ENCODE measurements at regions not wholly inside any gene's neighbourhood (a gene's known extent, or its start where the extent isn't known, plus 50 kb on each side); places are given as distances from the start of the nearest gene placed in this dataset.

DNA sequence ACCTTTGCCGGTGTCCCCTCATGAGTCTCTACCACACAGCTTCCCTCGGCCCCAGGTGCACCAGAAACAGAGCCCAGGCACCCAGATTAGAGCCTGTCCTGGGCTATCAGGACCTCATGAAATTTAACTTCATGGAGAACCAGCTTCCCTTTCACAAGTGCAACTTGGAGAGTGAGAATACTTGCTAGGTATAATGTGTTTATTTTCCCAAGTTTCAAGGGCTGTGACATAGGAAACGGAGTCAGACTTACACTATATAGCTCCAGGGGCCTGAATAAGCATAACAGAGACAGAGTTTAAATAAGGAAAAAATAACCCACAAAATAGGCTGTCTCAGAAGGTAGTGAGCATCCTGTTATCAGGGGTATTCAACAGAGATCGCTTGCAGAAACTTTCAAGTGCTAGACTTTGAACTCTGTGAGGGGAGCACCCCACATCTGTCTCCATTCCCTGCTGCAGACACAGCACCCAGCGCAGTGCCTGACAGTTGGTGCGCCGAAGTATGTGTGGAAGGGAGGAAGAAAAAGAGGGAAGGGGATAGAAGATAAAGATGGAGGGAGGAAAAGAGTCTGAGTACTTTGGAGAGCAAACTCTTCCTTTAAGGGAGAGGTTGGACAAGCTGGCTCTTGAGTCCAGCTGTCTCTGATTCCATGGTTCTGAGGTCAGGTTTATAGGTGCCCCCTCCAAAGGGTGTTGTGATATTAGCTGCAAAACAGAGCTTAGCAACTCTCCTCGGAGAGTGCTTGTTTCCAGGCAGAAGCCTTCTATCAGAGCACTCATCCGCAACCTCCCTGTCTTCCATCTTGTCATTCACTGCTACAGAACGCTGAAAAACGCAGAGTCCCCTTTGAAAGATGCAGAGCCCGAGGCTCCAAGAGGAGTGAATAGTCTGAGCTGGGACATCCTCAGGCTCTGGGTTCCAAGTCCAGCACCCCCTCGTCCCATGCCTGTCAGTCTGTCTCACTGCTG is 84.8 kb downstream of the CPN2 start:
- DNase-seq: no peak

DNA sequence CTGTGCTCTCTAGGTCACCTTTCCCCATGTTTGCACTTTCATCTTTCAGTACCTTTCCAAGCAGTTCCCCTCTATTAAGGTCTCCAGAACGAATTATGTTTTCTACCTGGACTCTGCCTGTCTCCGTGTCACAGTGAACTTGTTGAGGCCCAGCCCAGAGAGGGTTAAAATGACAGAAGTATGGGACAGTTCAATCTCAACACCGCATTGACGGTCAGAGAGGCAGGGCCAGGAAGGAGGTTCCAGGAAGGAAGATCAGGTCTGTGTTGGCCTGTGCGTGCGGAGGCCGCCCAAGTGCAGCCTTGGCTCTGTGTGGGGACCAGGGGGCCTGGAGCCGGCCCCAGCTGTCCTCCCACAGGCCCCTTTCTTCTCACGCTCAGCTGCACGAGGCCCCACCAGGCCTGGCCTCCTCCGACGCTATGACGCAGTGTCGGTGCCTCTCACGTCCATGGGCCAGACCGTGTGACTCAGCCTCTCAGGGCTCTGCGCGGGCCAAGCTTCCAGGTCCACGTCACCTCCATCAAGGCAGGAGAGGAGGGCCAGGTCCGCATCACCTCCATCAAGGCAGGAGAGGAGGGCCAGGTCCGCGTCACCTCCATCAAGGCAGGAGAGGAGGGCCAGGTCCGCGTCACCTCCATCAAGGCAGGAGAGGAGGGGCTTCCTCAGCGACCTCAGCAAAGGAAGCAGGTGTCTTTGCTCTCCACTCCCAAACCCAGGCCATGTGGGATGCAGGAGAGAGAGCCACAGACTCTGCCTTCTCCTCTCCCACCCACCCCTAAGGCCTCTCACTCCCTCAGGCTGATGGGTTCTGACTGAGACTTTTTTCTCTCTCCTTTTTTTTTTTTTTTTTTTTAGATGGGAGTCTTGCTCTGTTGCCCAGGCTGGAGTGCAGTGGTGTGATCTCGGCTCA is 83.1 kb downstream of the CPN2 start:
- DNase-seq: no peak

DNA sequence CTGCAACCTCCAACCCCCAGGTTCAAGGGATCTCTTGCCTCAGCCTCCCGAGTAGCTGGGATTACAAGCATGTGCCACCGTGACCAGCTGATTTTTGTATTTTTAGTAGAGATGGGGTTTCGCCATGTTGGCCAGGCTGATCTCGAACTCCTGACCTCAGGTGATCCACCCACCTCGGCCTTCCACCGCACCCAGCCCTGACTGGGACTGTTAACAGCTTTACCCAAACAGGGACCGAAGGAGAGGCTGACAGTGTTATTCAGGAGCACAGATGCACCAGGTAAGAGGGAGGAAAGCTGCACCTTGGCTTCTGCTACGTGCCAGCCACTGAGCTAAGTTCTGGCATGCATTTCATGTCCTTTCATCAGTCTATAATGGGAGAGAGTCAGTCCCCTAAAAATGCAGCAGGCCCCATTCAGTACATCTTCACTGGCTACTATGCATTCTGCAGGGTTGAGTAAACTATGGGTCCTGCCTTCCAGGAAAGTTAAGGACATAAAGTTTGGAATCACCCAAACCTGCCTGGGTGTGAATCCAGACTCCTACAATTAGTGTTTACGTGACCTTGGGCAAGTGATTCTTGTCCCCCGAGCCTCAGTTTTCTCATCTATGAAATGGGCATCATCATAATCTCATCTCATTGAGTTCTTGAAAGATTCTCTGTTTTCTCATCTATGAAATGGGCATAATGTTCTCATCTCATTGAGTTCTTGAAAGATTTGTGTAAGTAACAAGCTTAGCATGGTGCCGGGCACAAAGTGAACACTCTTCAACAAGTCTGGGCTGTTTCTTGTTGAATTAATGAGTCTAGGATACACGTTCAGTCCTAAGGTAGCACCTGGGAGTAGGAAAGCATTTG is 82.2 kb downstream of the CPN2 start:
- no peak for DNase-seq

DNA sequence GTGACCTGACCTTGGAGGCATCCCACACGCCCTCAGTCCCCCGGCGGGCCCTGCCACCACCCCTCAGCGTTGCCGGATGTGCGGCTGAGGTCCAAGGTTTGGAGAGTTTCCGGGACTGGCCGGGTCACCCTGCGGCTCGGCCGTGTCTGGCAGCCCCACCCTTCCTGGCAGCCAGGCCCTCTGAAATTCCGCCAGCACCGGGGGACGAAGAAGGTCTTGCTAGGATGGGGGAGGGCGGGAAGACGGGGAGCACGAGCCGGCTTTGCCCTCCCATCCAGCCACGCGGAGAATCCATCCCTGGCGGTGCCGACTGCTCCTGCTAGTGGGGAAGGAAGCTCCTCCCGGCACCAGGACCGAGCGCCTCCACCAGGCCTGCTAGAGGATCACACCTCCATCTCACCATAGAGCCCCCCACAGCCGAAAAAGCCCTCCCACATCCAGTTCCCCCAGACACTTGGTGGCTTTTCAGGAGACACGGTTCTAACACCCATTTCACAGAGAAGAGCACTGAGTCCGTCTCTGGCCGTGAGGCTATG is 81.5 kb downstream of the CPN2 start:
- no peak for DNase-seq

DNA sequence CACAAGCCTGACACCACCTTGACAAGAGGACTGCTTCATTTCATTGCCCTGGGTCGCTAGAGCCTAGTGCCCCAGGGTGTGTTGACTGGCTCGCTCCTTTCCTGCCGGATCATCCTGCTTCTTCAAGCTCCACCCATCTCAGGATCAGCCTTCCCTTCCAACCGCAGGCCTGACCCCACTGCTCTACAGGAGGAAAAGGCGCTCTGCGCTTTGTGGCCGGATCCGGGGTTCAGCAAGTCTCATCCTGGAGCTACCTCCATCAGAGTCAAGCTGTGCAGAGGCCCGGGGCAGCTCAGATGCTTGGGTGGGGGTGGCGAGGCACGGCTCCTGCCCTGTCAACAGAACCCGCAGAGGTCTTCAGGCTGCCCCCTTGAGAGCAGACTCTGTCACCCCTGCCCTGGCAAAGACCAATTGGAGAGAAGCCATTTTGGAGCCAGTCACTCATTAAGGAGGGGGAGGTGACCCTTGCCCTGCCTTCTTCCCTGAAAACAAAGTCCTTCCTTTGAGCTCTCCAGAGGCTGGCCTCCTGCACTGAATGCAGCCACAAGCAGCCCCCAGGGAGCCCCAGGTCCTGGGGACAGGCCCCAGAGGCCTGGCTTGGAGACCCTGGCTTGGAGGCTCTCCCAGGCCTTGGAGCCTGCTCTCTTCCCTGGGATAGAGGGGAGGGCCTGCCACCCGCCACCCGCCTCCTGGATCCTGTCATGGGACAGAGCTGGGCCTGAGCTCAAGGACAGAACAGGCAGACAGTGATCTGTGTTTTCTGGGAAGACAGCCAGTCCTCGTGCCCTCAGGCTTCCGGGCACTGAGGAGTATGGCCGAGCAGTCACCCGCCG is 80.3 kb downstream of the CPN2 start:
- DNase-seq: no peak

DNA sequence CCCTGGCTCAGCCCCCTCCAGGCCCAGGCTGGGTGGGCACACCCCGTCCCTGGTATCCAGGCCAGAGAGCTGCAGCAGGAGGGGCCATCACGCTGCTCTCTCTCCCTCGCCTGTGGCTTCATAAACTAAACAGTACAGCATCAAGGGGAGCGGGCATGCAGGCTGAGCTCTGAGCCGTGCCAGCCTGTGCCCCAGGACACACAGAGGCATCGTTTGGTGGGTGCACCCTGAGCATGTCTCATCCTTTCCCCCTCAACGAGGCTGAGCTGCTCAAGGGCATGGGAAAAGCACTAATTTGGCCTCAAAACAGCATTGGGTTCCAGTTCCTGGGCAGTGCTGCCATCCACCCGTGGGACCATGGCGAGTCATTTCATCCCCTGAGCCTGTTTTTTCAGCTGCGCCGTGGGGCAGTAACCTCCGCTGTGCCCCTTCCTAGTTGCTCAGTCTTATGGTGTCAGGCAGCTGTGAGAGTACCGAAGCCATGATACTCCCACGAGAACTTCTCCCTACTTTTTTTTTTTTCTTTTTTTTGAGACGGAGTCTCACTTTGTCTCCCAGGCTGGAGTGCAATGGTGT is 79.6 kb downstream of the CPN2 start:
- DNase-seq: no peak

DNA sequence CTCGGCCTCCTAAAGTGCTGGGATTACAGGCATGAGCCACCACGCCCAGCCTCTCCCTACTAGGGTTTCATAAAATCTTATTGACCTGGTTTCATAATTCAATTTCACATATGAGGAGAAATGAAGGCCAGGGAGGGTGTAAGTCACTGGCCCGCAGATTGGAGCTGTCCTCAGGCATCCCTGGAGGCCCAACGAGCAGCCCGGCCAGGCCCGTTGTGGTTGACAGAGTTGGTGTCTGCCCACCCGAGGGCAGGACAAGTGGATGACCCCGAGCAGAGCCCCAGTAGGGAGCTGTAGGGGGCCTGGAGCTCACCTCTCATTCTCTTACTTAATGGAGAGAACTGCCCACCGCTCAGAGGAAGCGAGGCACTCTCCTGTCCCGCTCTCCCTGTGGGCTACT is 78.9 kb downstream of the CPN2 start:
- no peak for DNase-seq

DNA sequence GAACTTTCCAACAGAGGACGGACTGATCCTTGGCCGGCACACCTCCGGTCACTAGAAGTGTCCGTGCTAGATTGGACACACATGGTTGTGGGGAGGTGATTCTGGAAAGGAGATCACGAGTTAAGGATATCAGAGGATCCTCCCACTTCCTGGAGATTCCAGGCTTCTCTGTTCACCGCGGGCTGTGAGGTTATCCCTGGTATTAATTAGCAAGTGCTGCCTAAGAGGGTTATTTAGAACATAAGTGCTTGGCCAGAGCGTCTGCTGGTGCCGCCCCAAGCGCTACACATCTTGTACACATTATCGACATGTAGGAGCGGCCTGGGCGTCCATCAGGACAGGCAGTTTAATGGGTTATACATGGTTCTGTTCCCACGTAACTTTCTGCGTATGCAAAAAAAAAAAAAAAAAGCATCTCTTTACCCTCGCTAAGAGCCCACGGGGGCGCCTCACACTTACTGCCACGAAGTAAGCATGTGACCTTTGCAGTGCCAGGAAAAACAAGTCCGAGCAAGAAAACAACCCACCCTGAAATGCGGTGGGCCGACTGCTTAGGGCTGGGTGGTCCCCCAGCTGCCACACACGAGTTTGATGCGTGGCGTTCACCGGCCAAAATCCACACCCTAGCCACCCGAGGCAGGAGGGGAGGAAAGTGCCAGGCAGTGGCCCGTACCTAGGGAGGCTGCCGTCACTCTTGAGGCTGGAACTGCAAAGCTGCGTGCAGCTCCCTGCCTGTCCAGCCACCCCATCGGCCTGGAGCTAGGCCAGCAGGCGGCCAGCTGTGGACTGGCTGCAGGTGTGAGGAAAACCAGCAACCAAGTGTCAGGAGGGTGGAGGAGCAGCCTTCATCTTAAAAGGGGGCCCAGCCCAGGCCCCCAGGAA is 78.0 kb downstream of the CPN2 start:
- no peak for DNase-seq

DNA sequence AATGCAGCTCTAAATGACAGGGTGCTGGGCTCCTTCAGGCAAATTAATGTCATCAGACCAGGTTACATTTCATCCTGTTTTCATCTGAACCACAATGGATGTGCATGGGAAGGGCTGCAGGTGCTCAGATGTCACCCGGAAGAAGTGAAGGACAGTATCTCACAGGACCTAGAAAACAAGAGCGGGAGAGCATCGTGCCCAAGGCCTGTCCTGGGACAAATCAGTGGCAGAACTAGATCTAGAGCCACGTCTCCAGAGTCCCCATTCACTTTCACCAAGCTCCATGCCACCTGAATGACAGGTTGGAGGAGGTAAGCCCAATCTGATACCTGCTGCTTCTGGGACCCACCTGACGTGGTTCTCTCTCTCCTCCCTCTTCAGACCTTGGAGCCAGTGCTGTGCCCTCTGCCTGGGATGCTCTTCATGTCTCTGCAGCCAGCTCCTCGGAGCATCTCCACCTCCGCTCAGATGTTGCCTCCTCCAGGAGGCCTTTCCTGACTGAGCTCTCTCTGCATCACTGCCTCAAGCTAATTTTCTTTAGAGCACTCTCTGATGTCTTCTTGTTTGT is 77.3 kb downstream of the CPN2 start:
- DNase-seq: no peak

DNA sequence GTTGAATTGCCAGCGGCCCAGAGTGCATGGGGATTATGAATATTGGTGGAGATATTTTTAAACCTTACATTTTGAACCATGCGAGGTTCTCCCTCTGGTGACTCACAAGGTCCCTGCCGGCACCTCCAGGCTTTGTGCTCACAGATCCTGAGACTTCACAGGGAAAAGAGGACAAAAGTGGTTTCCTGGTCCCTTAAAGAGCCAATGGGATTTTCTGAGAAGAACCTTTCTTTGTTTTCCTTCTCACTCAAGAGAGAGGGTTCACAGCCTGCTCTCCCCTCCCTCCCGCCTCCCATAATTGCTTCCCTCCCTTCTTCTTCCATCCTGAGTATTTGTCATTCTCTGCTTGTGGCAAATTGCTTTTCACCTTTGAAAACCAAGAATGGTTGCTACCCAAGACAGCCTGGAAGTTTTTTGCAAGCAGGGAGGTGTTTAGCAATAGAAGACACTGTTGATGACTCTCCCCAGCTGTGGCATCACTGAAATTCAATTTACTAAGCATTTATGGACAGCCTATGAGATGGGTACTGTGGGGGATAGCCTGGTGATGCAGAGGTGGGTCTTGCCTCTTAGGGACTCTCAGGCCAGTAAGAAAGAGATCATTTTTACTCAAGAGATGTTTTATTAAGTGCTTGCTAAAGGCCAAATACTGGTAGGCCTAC is 76.6 kb downstream of the CPN2 start:
- DNase-seq: no peak

DNA sequence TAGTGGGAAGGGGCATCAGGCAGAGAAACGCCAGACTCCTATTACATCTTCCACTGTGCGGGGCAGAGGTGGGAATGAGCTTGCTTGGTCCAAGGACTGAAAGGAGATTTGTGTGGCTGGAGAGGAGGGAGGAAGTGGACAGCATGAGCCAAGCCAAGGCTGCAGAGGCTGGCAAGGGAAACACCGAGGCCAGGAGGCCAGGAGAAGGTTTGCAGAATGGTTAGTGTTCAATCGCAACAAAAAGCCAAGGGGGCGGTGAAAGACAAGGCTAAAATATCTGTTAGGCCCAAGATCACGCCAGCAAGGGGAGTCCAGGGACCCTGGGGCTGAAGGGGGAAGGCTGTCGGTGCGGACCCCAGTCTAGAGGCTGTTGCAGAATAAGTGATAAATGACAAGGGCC is 75.8 kb downstream of the CPN2 start:
- no peak for DNase-seq

DNA sequence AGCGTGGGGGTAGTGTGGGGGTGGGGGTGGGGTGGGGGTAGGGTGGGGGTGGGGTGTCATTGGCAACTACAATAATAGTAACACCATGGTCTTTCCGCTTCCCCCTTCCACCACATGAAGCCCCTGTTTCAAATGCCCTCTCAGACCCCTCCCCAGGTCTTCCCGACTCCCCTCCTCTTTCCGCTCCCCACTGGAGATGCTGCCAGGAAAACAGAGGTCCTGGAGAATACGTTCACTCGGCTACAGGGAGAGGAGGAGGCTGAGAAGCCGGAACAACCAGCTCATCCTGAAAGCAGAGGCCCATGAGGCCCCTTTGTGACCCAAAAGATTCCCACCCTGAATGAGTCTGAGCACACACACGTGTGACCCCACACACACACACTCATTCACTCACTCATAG is 75.4 kb downstream of the CPN2 start:
- DNase-seq: no peak

DNA sequence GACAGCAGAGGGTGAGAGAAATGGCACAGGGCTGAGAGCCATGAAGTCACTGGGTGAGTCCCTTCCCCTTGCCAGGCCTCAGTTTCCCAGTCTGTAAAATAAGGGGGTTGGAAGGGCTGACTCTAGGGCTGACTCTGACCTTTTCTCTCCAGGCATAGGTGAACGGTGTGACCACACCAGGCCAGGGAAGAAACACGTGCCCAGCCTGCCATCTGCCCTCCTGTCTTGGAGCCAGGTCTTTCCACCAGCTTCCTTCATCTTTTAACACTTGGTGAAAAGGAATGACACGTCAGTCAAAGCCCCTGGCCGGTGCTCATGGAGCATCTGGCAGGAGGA is 74.4 kb downstream of the CPN2 start:
- DNase-seq: no peak

DNA sequence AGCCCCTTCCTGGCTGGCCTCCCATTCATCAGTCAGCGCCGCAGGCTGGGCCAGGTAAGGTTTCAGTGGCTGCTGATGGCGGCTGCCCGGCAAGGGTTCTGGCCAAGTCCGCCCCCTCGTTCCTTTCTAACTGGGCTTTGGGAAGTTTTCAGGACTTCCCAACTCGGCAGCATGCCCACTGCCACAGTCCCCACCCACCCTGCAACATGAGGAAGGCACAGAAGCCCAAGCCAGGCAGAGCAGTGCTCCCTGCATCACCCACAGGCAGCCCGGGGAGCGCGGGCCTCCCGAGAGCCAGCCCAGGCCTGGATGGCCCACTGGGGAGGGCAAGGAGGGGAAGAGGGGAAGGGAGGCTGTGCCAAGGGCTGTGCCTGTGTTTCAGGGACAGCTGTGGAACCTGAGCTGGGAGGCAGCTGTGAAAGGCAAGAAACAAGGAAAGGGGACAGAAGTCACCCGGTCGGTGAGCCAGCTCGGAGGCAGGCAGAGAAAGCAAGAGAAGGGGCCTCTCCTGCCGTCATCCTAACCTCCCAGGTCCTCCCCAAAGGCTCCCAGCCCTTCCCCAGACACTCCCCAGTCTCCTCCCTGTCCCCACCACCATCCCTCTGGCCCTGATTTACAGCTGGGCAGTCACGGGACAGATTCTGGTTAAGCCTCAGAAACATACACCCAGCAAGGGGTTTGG is 73.9 kb downstream of the CPN2 start:
- DNase-seq: peak; percentile 53

DNA sequence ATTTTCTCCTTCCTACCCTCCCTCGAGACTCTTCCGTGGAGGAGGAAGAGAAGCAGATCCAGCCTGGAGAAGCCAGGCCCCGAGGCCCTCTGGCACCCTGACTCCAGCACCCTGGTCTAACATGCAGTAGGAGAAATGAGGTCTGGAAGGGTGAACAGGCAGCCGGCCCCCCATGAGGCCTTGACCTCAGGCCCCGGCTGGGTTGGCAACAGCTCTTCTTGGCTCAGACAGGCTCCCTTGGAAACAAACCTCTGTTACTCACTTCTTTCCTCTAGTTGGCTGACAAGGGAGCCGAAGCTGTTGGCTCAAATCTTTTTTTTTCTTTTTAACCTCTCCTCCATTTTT is 73.4 kb downstream of the CPN2 start:
- DNase-seq: no peak

DNA sequence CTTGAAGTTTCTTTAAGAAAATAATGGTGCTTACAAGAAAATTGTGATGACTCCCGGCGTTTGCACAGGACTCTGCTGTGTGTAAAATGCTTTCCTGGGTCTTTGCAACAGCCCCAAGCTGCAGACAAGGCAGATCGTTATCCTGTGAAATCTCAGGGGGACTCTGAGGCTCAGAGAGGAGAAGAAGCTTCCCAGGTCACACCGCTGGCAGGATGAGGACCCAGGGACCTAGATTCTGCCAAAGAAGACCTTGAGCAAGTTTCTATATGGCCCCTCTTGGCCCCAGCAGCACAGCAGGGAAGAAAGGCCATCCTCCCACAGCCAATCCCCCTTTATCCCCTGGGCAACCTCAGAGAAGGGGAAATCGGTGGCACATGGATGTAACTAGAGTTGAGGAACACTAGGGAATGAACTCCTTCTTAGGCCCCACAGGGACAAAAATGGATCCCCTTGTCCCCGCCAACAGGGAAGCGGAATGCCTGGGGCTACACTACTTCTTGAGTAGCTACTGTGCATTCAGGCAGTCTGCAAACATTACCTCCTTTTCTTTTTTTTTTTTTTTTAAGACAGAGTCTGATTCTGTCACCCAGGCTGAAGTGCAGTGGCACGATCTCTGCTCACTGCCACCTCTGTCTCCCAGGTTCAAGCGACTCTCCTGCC is 72.8 kb downstream of the CPN2 start:
- no peak for DNase-seq

DNA sequence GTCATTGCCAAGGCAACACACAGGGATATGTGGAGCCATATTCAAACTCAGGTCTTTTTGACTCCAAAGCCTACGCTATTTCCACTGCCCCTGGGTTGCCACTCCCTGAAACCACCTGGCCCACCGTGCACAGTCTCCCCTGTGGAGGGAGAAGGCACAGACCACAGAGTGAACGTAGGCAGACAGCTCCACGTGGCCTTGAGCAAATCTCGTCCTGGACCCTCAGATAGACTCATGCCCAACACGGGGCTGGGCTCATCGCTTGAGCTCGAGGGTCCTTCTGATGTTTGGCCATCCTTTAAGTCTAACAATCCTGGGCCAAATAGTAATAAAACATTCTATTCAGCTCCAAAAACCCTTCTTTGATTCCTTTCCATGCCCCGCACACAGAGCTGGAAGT is 72.0 kb downstream of the CPN2 start:
- DNase-seq: no peak
